DND-41 (cell line): ENCODE measurements at regions not wholly inside any gene's neighbourhood (a gene's known extent, or its start where the extent isn't known, plus 50 kb on each side); places are given as distances from the start of the nearest gene placed in this dataset.

Source experiments
- ATAC-seq: fragments of 200-7000 bp; cut with Tn5 transposase; 3 replicates; pipeline ENCODE4 v1.9.1; 2021; ENCODE audit warnings: low read depth; ENCODE audit not compliant: insufficient read depth
- DNase-seq: peaks from one replicate; pipeline ENCODE4 v3.0.0-alpha.2; 2020
- H2AFZ ChIP-seq: 2 replicates; pipeline ENCODE4 v1.6.0; 2012; ENCODE audit warnings: low read depth, low read length
- H3K27ac ChIP-seq: 2 replicates; pipeline ENCODE4 v1.5.1; 2012; ENCODE audit warnings: low read length, inconsistent platforms
- H3K27me3 ChIP-seq: fragments of 200-600 bp; sonication (generic); 2 replicates; pipeline ENCODE4 v1.6.0; 2012; ENCODE audit warnings: low read length, mild to moderate bottlenecking, inconsistent platforms; ENCODE audit not compliant: insufficient read depth, poor library complexity
- H3K36me3 ChIP-seq: 2 replicates; pipeline ENCODE4 v1.5.1; 2012; ENCODE audit warnings: low read length, inconsistent platforms; ENCODE audit not compliant: insufficient read depth
- H3K4me1 ChIP-seq: 2 replicates; pipeline ENCODE4 v1.5.1; 2012; ENCODE audit warnings: mild to moderate bottlenecking, low read length; ENCODE audit not compliant: insufficient read depth
- H3K4me2 ChIP-seq: 2 replicates; pipeline ENCODE4 v1.6.0; 2012; ENCODE audit warnings: mild to moderate bottlenecking, moderate library complexity, low read length, inconsistent platforms; ENCODE audit not compliant: insufficient read depth
- H3K4me3 ChIP-seq, 2 experiments: fragments of 200-600 bp in 1 of 2; shearing (Covaris generic) in 1 of 2; 2 replicates each; pipeline ENCODE4 v1.5.1; 2012 to 2016; ENCODE audit warnings: inconsistent platforms in 2 of 2, low read length in 2 of 2, mild to moderate bottlenecking in 2 of 2, low read depth in 1 of 2, moderate library complexity in 1 of 2
- H3K79me2 ChIP-seq: 2 replicates; pipeline ENCODE4 v1.6.0; 2012; ENCODE audit warnings: low read length, inconsistent platforms; ENCODE audit not compliant: insufficient read depth
- H3K9ac ChIP-seq: 2 replicates; pipeline ENCODE4 v1.6.0; 2012; ENCODE audit warnings: low read depth, mild to moderate bottlenecking, inconsistent platforms, low read length, moderate library complexity
- H3K9me3 ChIP-seq: 2 replicates; pipeline ENCODE4 v1.5.1; 2012; ENCODE audit warnings: low read length, moderate library complexity, mild to moderate bottlenecking, inconsistent platforms; ENCODE audit not compliant: insufficient read depth, severe bottlenecking
- H4K20me1 ChIP-seq: 2 replicates; pipeline ENCODE4 v1.6.0; 2012; ENCODE audit warnings: low read length; ENCODE audit not compliant: insufficient read depth
- EZH2 ChIP-seq: IDR thresholded peaks from 3 replicates; pipeline ENCODE4 v1.6.1; 2012; ENCODE audit warnings: borderline replicate concordance, low read depth, mild to moderate bottlenecking, moderate library complexity, low read length, inconsistent platforms; ENCODE audit not compliant: severe bottlenecking
- TF ChIP-seq, protein P1 (sequence below): IDR thresholded peaks from 2 replicates; pipeline ENCODE4 v1.5.1; 2012; ENCODE audit warnings: borderline replicate concordance, low read length, moderate library complexity, mild to moderate bottlenecking; ENCODE audit not compliant: poor library complexity, severe bottlenecking; ENCODE audit errors: extremely low read depth

DNA sequence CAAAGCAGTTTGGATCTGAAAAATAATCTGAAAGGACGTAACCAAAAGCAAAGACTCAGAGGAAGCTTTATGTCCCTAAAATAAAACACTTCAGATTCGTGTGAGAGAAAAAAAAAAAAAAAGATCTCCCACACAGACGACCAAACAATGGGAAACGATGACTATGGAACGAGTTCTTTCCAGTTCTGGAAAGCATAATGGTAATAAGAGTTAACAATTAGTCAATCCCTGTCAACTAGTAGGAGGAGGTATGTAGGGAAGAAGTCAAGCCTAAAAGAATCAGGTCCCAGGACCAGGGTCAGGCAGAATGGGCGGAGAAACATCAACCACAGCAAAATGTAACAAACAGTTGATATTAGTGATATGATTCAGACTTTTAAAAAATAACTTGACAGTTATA is 170.3 kb upstream of the SETBP1 start:
- no peak overlapping the region for H3K27ac ChIP-seq
- H3K9me3 ChIP-seq = no peaks in the 10 kb centered on the region
- H3K79me2 ChIP-seq = no peaks in the 10 kb centered on the region
- no peaks in the 10 kb centered on the region for H3K36me3 ChIP-seq
- no peak overlapping the region for H3K4me2 ChIP-seq
- no peak overlapping the region for H3K4me3 ChIP-seq
- no peaks in the 10 kb centered on the region for H4K20me1 ChIP-seq
- H3K9ac ChIP-seq = no peak overlapping the region
- TF ChIP-seq EZH2 = no peak
- TF ChIP-seq, protein P1, sequence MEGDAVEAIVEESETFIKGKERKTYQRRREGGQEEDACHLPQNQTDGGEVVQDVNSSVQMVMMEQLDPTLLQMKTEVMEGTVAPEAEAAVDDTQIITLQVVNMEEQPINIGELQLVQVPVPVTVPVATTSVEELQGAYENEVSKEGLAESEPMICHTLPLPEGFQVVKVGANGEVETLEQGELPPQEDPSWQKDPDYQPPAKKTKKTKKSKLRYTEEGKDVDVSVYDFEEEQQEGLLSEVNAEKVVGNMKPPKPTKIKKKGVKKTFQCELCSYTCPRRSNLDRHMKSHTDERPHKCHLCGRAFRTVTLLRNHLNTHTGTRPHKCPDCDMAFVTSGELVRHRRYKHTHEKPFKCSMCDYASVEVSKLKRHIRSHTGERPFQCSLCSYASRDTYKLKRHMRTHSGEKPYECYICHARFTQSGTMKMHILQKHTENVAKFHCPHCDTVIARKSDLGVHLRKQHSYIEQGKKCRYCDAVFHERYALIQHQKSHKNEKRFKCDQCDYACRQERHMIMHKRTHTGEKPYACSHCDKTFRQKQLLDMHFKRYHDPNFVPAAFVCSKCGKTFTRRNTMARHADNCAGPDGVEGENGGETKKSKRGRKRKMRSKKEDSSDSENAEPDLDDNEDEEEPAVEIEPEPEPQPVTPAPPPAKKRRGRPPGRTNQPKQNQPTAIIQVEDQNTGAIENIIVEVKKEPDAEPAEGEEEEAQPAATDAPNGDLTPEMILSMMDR = no peak
- no peak for ATAC-seq
- DNase-seq = no peak
- peaks cover 36% of the 10 kb centered on the region for H3K4me1 ChIP-seq
- H2AFZ ChIP-seq = no peak overlapping the region
- H3K27me3 ChIP-seq = no peaks in the 10 kb centered on the region

DNA sequence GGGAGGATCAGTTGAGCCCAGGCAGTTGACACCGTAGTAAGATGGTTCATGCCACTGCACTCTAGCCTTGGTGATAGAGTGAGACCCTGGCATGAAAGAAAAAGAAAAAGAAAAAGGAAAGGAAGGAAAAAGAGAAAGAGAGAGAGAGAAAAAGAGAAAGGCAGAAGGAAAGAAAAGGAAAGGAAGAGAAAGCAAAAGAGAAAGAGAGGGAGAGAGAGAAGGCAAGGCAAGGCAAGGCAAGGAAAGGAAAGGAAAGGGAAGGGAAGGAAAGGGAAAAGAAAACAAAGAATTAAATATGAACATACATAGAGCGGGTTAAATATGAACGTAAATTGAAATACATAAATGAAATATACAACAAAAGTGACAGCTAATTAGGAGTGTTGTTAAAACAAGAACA is 167.5 kb upstream of the SETBP1 start:
- Histone ChIP-seq H3K27ac (no peak overlapping the region), H3K4me1 (peaks cover 16% of the 10 kb centered on the region), H3K36me3 (no peaks in the 10 kb centered on the region), H2AFZ (no peak overlapping the region), H3K9me3 (no peaks in the 10 kb centered on the region), H3K4me3 (no peak overlapping the region), H3K4me2 (no peak overlapping the region), H3K27me3 (no peaks in the 10 kb centered on the region), H3K79me2 (no peaks in the 10 kb centered on the region), H3K9ac (no peak overlapping the region), H4K20me1 (no peaks in the 10 kb centered on the region)
- DNase-seq = no peak
- no peak for ATAC-seq
- no peak for TF ChIP-seq EZH2
- TF ChIP-seq, protein P1 = no peak

DNA sequence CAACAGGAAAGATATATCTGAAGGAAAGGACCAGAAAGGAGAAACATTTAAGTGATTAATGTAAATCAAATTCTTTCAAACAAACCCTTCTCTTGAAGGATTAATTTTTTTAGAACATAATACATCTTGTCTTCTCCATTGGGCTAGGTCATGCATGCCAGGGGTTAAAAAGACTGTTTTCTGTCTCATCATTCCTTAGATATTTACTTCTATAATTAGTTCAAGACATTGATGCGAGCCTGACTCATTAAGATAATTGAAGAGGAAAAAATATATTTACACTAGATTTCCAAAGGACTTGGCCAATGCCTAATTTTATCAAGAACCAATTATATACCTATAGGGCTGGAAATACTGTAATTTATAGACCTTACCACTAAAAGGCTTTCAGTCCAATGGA is 166.6 kb upstream of the SETBP1 start:
- TF ChIP-seq, protein P1 = no peak
- TF ChIP-seq EZH2 = no peak
- no peak overlapping the region for H3K4me3 ChIP-seq
- H3K27ac ChIP-seq = no peak overlapping the region
- ATAC-seq (no peak), DNase-seq (no peak)
- H4K20me1 ChIP-seq = no peaks in the 10 kb centered on the region
- H3K4me2 ChIP-seq = no peak overlapping the region
- H3K9ac ChIP-seq = no peak overlapping the region
- no peaks in the 10 kb centered on the region for H3K9me3 ChIP-seq
- H3K36me3 ChIP-seq = no peaks in the 10 kb centered on the region
- H3K79me2 ChIP-seq = no peaks in the 10 kb centered on the region
- peaks cover 8% of the 10 kb centered on the region for H3K4me1 ChIP-seq
- H3K27me3 ChIP-seq = no peaks in the 10 kb centered on the region
- no peak overlapping the region for H2AFZ ChIP-seq

DNA sequence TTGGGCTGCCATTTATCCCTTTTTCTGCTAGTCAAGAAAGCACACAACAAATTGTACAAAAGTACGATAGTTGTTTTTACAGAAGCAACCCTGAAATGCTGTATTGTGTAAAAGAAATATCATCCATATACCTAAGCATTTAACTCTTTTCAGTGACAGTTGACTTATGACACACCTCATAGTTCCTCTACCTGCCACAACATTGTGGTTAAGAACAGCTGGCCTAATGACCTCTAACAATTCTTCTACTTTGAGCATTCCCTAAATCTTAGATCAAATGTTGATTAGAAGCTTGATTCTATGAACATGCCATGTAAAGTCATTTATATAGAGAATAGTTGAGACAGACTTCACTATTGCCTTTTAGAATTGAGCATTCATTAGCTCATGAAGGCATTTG is 165.9 kb upstream of the SETBP1 start:
- Histone ChIP-seq H3K4me2 (no peak overlapping the region), H2AFZ (no peak overlapping the region), H3K4me1 (peaks cover 6% of the 10 kb centered on the region; the same call in 1 of the 2 replicates), H3K4me3 (no peak overlapping the region), H3K79me2 (no peaks in the 10 kb centered on the region), H3K27me3 (no peaks in the 10 kb centered on the region), H3K9ac (no peak overlapping the region), H3K27ac (no peak overlapping the region), H3K9me3 (no peaks in the 10 kb centered on the region), H4K20me1 (no peaks in the 10 kb centered on the region), H3K36me3 (no peaks in the 10 kb centered on the region)
- no peak for DNase-seq
- ATAC-seq = peak; percentile 44; the same call in 1 of the 3 replicates
- TF ChIP-seq EZH2 = no peak
- TF ChIP-seq, protein P1 = no peak
